ENCODE measurements at regions not wholly inside any gene's neighbourhood (a gene's known extent, or its start where the extent isn't known, plus 50 kb on each side); places are given as distances from the start of the nearest gene placed in this dataset.

GRCh38 chr6:81614292-81614691, 138.2 kb downstream of the TENT5A start:
- CTCF ChIA-PET (ENCODE audit: partially characterized antibody) = interaction anchor here (0.7 to 1.2 kb wide), 2 partner anchors 25 to 333 kb away, joined by 3 read pairs; no protein-coding TSS in a partner anchor
- 79% methylated on average over 1 of the region's 1 CpG; no CpG with 5 or more reads in 1 of the 2 experiments for WGBS, 2 experiments (ENCODE audit: extremely low coverage in 1 of 2, insufficient coverage in 1 of 2, insufficient read length in 1 of 2, insufficient replicate concordance in 2 of 2, low coverage in 1 of 2, low lambda C conversion rate in 2 of 2, missing lambda C conversion rate in 1 of 2)
- FAIRE-seq = no peak

More at GRCh38 chr6:81614292-81614691, 138.2 kb downstream of the TENT5A start:
- no peaks in the 10 kb centered on the region for H3K27me3 ChIP-seq (replicated peaks in 1 of 4; ENCODE audit: control insufficient read depth in 3 of 4, extremely low read depth in 1 of 4, insufficient read depth in 3 of 4, low read length in 3 of 4)
- no peak overlapping the region for H3K18ac ChIP-seq (ENCODE audit: extremely low read depth, low read length)
- no peak overlapping the region for H3K4me2 ChIP-seq (ENCODE audit: insufficient read depth in 1 of 2, low read depth in 2 of 2, low read length in 2 of 2)
- no peak overlapping the region for H4K91ac ChIP-seq (replicated peaks; ENCODE audit: insufficient read length, low read length)
- H2AK5ac ChIP-seq (ENCODE audit: low read depth, low read length) = no peak overlapping the region
- no peaks in the 10 kb centered on the region for H3K79me1 ChIP-seq (ENCODE audit: low read depth, low read length)
- no peak for TF ChIP-seq POU5F1 (IDR thresholded peaks at IDR 0.05; ENCODE audit: low read depth, low read length)
- TF ChIP-seq PHF8 (conservative IDR thresholded peaks at IDR 0.05; ENCODE audit: low read depth, low read length) = no peak
- TF ChIP-seq KDM1A (IDR thresholded peaks at IDR 0.05; ENCODE audit: borderline replicate concordance, low read length) = no peak
- TF ChIP-seq CREB1 (IDR thresholded peaks at IDR 0.05) = no peak
- no peak for TF ChIP-seq ATF2 (IDR thresholded peaks at IDR 0.05; ENCODE audit: low read length)
- no peak for TF ChIP-seq KDM4A (IDR thresholded peaks at IDR 0.05; ENCODE audit: low read depth, low read length, severe bottlenecking)
- TF ChIP-seq GTF2F1 (IDR thresholded peaks at IDR 0.05; ENCODE audit: borderline replicate concordance, low read depth, low read length) = no peak
- H2AFZ ChIP-seq (ENCODE audit: low read length) = no peak overlapping the region
- no peak overlapping the region for H2BK12ac ChIP-seq (ENCODE audit: low read depth, low read length)
- H3K14ac ChIP-seq (ENCODE audit: insufficient read length) = no peak overlapping the region
- POLR2A ChIA-PET (ENCODE audit: partially characterized antibody) = no interaction called here
- no peaks in the 10 kb centered on the region for H3K4me1 ChIP-seq (replicated peaks in 1 of 4; ENCODE audit: control insufficient read depth in 3 of 4, insufficient read depth in 4 of 4, low read length in 3 of 4)
- H3K36me3 ChIP-seq (ENCODE audit: control insufficient read depth in 2 of 4, insufficient read depth in 4 of 4, low read length in 3 of 4) = no peaks in the 10 kb centered on the region
- no peak overlapping the region for H3K4me3 ChIP-seq (ENCODE audit: extremely low read depth in 1 of 4, insufficient read depth in 2 of 4, low read depth in 3 of 4, low read length in 4 of 4)
- no peak overlapping the region for H4K5ac ChIP-seq (ENCODE audit: insufficient read length, low read depth, low read length)
- no peak overlapping the region for H2BK15ac ChIP-seq (ENCODE audit: low read length)
- no peaks in the 10 kb centered on the region for H3K23me2 ChIP-seq (ENCODE audit: low read depth, low read length)
- no peak overlapping the region for H3K4ac ChIP-seq (replicated peaks; ENCODE audit: insufficient read length, low read depth, low read length)
- H3K9me3 ChIP-seq (ENCODE audit: insufficient read depth in 2 of 2, low read depth in 1 of 2, low read length in 1 of 2) = no peaks in the 10 kb centered on the region
- no peaks in the 10 kb centered on the region for H3K79me2 ChIP-seq (ENCODE audit: control insufficient read depth in 1 of 2, insufficient read depth in 2 of 2, low read length in 2 of 2)
- no peaks in the 10 kb centered on the region for H4K20me1 ChIP-seq (replicated peaks in 1 of 2; ENCODE audit: control insufficient read depth in 1 of 2, insufficient read depth in 2 of 2, low read length in 2 of 2)
- no peak overlapping the region for H2BK20ac ChIP-seq (ENCODE audit: low read length)
- DNase-seq (ENCODE audit: low read depth in 1 of 2, low spot score in 2 of 2) = no peak
- H3K23ac ChIP-seq (ENCODE audit: insufficient read length) = no peak overlapping the region
- H2BK5ac ChIP-seq (ENCODE audit: low read depth, low read length) = no peak overlapping the region
- H3K9ac ChIP-seq (replicated peaks in 1 of 4; ENCODE audit: extremely low read depth in 1 of 4, low read depth in 3 of 4, low read length in 3 of 4) = no peak overlapping the region
- no peak overlapping the region for H2BK120ac ChIP-seq (replicated peaks; ENCODE audit: low read depth, low read length)
- H4K8ac ChIP-seq (ENCODE audit: extremely low read depth, insufficient read depth, low read length) = no peak overlapping the region
- H3K56ac ChIP-seq (replicated peaks; ENCODE audit: insufficient read length, low read depth, low read length) = no peak overlapping the region
- H3K27ac ChIP-seq (ENCODE audit: low read depth, low read length) = no peak overlapping the region

Data from H1 (cell line).